ENCODE measurements at regions not wholly inside any gene's neighbourhood (a gene's known extent, or its start where the extent isn't known, plus 50 kb on each side); places are given as distances from the start of the nearest gene placed in this dataset.

DNA sequence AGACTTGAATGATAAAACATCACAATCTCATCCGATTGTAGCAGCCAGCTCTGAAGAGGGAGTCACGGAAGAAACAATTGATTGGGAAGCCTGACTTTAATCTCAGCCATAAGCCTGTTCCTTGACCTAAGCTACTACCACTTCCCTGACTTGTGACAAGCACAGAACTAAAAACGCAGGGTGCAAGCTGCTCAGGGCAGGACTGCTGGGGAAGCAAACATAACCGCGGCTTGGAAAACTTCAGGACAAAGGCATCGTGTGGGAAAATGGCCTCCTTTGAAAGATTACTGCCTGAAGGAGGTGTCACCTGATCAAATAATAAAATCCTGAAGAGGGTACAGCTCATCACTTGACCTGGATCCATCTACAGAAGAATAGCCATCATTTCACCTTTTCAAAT lies 595.3 kb upstream of the CADM1 start:
- Histone ChIP-seq H3K9me3 (no peaks in the 10 kb centered on the region), H3K27me3 (no peaks in the 10 kb centered on the region), H3K4me1 (no peaks in the 10 kb centered on the region), H3K4me3 (no peak overlapping the region), H3K27ac (no peak overlapping the region), H3K36me3 (replicated peaks in 1 of 2; ENCODE audit: insufficient read depth in 1 of 2, low read depth in 2 of 2) (no peaks in the 10 kb centered on the region)
- WGBS, 2 donors, result 44 to 48% methylated on average over 6 of the region's 6 CpGs
- TF ChIP-seq POLR2A (IDR thresholded peaks at IDR 0.05), result no peak
- TF ChIP-seq, protein P1, sequence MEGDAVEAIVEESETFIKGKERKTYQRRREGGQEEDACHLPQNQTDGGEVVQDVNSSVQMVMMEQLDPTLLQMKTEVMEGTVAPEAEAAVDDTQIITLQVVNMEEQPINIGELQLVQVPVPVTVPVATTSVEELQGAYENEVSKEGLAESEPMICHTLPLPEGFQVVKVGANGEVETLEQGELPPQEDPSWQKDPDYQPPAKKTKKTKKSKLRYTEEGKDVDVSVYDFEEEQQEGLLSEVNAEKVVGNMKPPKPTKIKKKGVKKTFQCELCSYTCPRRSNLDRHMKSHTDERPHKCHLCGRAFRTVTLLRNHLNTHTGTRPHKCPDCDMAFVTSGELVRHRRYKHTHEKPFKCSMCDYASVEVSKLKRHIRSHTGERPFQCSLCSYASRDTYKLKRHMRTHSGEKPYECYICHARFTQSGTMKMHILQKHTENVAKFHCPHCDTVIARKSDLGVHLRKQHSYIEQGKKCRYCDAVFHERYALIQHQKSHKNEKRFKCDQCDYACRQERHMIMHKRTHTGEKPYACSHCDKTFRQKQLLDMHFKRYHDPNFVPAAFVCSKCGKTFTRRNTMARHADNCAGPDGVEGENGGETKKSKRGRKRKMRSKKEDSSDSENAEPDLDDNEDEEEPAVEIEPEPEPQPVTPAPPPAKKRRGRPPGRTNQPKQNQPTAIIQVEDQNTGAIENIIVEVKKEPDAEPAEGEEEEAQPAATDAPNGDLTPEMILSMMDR (IDR thresholded peaks at IDR 0.05), result no peak
- ATAC-seq (no peak), DNase-seq (no peak)
- intact Hi-C loops (cut with DNase I), result no loop called here

DNA sequence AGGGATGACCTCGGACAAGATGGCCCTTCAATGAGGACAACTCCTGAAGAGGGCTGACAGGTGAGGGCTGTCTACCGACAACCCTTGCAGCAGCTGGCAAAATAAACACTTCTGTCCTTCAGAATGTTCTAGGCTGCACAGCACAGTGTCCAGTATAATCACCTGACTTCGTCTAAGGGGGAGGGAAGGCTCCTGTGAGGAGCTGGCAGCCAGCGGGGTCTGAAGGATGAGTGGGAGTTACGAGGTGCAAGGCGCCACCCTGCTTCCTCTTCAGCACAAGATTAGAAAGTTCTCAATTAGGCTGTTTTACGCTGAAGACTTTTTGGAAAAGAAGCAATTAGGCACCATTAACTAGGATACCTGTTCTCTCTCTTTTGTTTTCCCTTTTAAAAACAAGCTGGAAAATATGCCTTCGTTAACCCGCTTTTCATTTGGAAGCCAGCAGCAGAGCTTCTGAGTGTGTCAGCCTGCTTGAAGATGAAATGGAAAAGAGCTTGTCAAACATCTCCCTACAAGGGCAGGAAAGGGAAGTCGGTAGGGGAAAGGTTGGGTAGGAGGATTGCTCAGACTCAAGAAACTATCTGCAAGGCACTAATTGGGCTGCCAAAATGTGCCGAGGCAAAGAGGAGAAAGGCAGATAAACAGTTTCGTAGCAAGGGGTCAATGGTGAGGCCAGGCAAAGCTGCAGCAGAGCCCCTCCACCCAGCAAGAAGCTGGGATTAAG lies 592.2 kb upstream of the CADM1 start:
- ATAC-seq (no peak), DNase-seq (no peak)
- Histone ChIP-seq H3K9me3 (no peaks in the 10 kb centered on the region), H3K4me1 (no peaks in the 10 kb centered on the region), H3K27ac (no peak overlapping the region), H3K27me3 (no peaks in the 10 kb centered on the region), H3K4me3 (no peak overlapping the region), H3K36me3 (replicated peaks in 1 of 2; ENCODE audit: insufficient read depth in 1 of 2, low read depth in 2 of 2) (no peaks in the 10 kb centered on the region)
- intact Hi-C loops (cut with DNase I), result no loop called here
- no peak for TF ChIP-seq POLR2A (IDR thresholded peaks at IDR 0.05)
- TF ChIP-seq, protein P1 (IDR thresholded peaks at IDR 0.05), result no peak
- WGBS, 2 donors, result 47 to 56% methylated on average over 12 of the region's 12 CpGs

DNA sequence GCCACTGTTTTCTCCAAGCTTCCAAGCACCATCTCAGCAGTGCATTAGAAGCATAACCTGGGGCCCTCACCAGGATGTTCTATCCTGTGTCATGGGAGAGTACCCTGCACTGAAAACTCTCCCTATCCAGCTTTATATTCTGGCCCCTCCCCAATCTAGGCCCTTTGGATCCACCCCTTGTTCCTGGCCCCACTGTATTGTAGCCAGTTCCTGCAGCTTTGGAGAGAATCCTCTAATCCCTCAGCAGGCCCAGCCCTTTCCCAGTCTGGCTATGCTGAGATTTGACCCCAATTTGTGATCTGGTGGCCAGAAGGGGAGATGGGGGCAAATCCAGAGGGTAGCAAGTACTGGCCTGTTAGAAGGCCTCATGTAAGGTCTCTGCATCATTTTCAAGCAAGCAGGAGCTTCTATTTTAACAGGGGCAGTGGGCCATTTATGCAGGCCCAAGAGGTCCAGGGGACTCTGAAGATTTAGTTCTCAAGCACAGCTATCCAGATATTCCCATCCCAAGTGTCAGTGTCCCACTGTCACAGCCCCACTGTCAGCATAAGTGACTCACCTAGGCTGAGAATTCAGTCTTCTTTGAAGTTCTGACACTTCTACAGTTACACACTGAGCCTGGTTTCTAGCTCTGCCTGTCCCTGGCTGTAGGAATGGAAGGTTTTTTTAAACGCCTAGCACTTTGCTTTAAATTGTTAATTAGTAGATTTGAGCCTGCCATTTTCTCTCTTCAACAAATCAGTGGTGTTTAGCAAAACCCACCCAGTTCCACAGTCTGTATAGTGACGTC lies 589.5 kb upstream of the CADM1 start:
- Histone ChIP-seq H3K9me3 (no peaks in the 10 kb centered on the region), H3K27ac (no peak overlapping the region), H3K27me3 (no peaks in the 10 kb centered on the region), H3K36me3 (replicated peaks in 1 of 2; ENCODE audit: insufficient read depth in 1 of 2, low read depth in 2 of 2) (no peaks in the 10 kb centered on the region), H3K4me3 (no peak overlapping the region), H3K4me1 (no peaks in the 10 kb centered on the region)
- DNase-seq, result no peak
- TF ChIP-seq, protein P1 (IDR thresholded peaks at IDR 0.05), result no peak
- TF ChIP-seq POLR2A (IDR thresholded peaks at IDR 0.05), result no peak
- 49 to 53% methylated on average over 2 of the region's 2 CpGs for WGBS, 2 donors
- ATAC-seq, result no peak
- intact Hi-C loops (cut with DNase I), result no loop called here

DNA sequence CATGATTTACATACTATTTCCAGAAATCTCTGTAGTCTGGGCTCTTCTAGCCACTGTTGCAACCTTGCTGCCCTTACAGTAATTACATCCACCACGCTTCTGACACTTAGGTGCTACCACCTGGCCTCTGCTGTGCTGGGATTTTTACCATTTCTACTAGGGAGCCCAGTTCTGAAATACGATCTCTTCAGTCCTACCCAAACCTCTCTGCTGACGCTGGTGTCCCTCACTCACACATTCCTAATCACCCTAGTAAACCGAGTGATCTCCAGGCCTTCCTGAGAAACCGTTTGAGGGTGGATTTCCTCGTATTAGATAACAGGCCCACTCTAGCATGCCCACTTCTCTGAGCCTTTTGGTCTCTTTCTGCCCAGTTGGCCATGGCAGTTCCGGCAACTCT lies 588.9 kb upstream of the CADM1 start:
- Histone ChIP-seq H3K36me3 (replicated peaks in 1 of 2; ENCODE audit: insufficient read depth in 1 of 2, low read depth in 2 of 2) (no peaks in the 10 kb centered on the region), H3K4me3 (no peak overlapping the region), H3K27me3 (no peaks in the 10 kb centered on the region), H3K27ac (no peak overlapping the region), H3K4me1 (no peaks in the 10 kb centered on the region), H3K9me3 (no peaks in the 10 kb centered on the region)
- intact Hi-C loops (cut with DNase I), result no loop called here
- TF ChIP-seq, protein P1 (IDR thresholded peaks at IDR 0.05), result no peak
- no peak for TF ChIP-seq POLR2A (IDR thresholded peaks at IDR 0.05)
- ATAC-seq, result no peak
- 65 to 77% methylated on average over 7 of the region's 7 CpGs for WGBS, 2 donors
- no peak for DNase-seq
